Testis (tissue), 2 donors: ENCODE measurements at regions not wholly inside any gene's neighbourhood (a gene's known extent, or its start where the extent isn't known, plus 50 kb on each side); places are given as distances from the start of the nearest gene placed in this dataset.
"Not testable (repeated sequence)": the region's sequence is repeated elsewhere in the genome, so short reads cannot be mapped to it uniquely, and the experiment has no call there.

Source experiments
- DNase-seq: peaks from one replicate; pipeline ENCODE4 v3.0.0-alpha.2; 2019
- H3K27ac ChIP-seq, 2 donors: fragments of 200-600 bp; sonication (generic); one replicate each; pipeline ENCODE4 v1.5.1; 2019
- H3K27me3 ChIP-seq: fragments of 200-600 bp; sonication (generic); one replicate; pipeline ENCODE4 v1.5.1; 2019
- H3K36me3 ChIP-seq: fragments of 200-600 bp; sonication (generic); one replicate; pipeline ENCODE4 v1.5.1; 2017; ENCODE audit warnings: low read depth; ENCODE audit errors: missing control alignments
- H3K4me1 ChIP-seq: fragments of 200-600 bp; sonication (generic); one replicate; pipeline ENCODE4 v1.5.1; 2019
- H3K4me3 ChIP-seq, 2 donors: fragments of 200-600 bp; sonication (generic); one replicate each; pipeline ENCODE4 v1.5.1; 2017 to 2019
- H3K9me3 ChIP-seq: fragments of 200-600 bp; sonication (generic); one replicate; pipeline ENCODE4 v1.5.1; 2017
- CTCF ChIP-seq, 3 experiments: fragments of 450-650 bp in 2 of 3; fragments of 200-600 bp in 1 of 3; sonication (generic) in 1 of 3; IDR thresholded peaks; one replicate each; pipeline ENCODE4 v1.5.1; 2016 to 2019; ENCODE audit warnings: antibody characterized with exemption in 3 of 3, mild to moderate bottlenecking in 2 of 3, moderate library complexity in 1 of 3
- POLR2A ChIP-seq: fragments of 450-650 bp; IDR thresholded peaks from one replicate; pipeline ENCODE4 v1.6.1; 2017; ENCODE audit warnings: antibody characterized with exemption, mild to moderate bottlenecking, moderate library complexity
- WGBS, 2 donors: methylation state at CpG; one replicate each; pipeline ENCODE4 v1.1.5; 2018; 5-methylcytosine and 5-hydroxymethylcytosine counted together
- intact Hi-C: fragments of 100-400 bp; cut with DNase I; formaldehyde crosslinking; loops from one replicate; pipeline ENCODE4 v1.15.1; 2023; ENCODE audit warnings: low total_unique reads

- TF ChIP-seq POLR2A, result no peak
- TF ChIP-seq CTCF (IDR thresholded peaks at IDR 0.05), result no peak
- H3K36me3 ChIP-seq, result no peaks in the 10 kb centered on the region
- no peak overlapping the region for H3K4me3 ChIP-seq
- H3K9me3 ChIP-seq, result no peaks in the 10 kb centered on the region
- WGBS, 2 donors, result 48 to 64% methylated on average over 13 to 17 of the region's 17 CpGs
- intact Hi-C loops, result no loop called here
- no peaks in the 10 kb centered on the region for H3K27me3 ChIP-seq
- H3K4me1 ChIP-seq, result no peaks in the 10 kb centered on the region
- DNase-seq, result no peak
- H3K27ac ChIP-seq, result no peak overlapping the region
Measured at GRCh38 chr20:48359692-48360341, 468.0 kb downstream of the PREX1 start.

- 79 to 90% methylated on average over 3 to 8 of the region's 8 CpGs for WGBS, 2 donors
- H3K36me3 ChIP-seq, H3K4me3 ChIP-seq, H3K4me1 ChIP-seq, DNase-seq, intact Hi-C loops, H3K9me3 ChIP-seq, H3K27me3 ChIP-seq, H3K27ac ChIP-seq: not testable (repeated sequence)
Measured at GRCh38 chr20:48359055-48359390, 468.8 kb downstream of the PREX1 start.

- TF ChIP-seq POLR2A, result no peak
- no peak for TF ChIP-seq CTCF (IDR thresholded peaks at IDR 0.05)
- no peaks in the 10 kb centered on the region for H3K4me1 ChIP-seq
- H3K9me3 ChIP-seq, result no peaks in the 10 kb centered on the region
- no peak overlapping the region for H3K27ac ChIP-seq
- H3K4me3 ChIP-seq, result no peak overlapping the region
- H3K27me3 ChIP-seq, result no peaks in the 10 kb centered on the region
- DNase-seq, result no peak
- intact Hi-C loops, result no loop called here
- no peaks in the 10 kb centered on the region for H3K36me3 ChIP-seq
- 86 to 92% methylated on average over 11 of the region's 11 CpGs for WGBS, 2 donors
Measured at GRCh38 chr20:48358176-48359054, 469.4 kb downstream of the PREX1 start.

GRCh38 chr20:48357714-48358113 is 470.1 kb downstream of the PREX1 start:
- Histone ChIP-seq H3K4me3 (no peak overlapping the region), H3K36me3 (no peaks in the 10 kb centered on the region), H3K4me1 (no peaks in the 10 kb centered on the region), H3K9me3 (no peaks in the 10 kb centered on the region), H3K27ac (no peak overlapping the region), H3K27me3 (no peaks in the 10 kb centered on the region)
- DNase-seq, result no peak
- intact Hi-C loops, result no loop called here
- TF ChIP-seq CTCF (IDR thresholded peaks at IDR 0.05) (no peak), POLR2A (no peak)
- WGBS, 2 donors, result 77 to 88% methylated on average over 4 of the region's 4 CpGs

GRCh38 chr20:48354903-48355302 is 472.9 kb downstream of the PREX1 start:
- H3K4me1 ChIP-seq, result no peaks in the 10 kb centered on the region
- H3K4me3 ChIP-seq, result no peak overlapping the region
- 64 to 90% methylated on average over 1 of the region's 1 CpG for WGBS, 2 donors
- intact Hi-C loops, result no loop called here
- TF ChIP-seq CTCF (IDR thresholded peaks at IDR 0.05), result no peak
- no peak for TF ChIP-seq POLR2A
- H3K27me3 ChIP-seq, result no peaks in the 10 kb centered on the region
- no peaks in the 10 kb centered on the region for H3K9me3 ChIP-seq
- DNase-seq, result no peak
- H3K27ac ChIP-seq, result no peak overlapping the region
- H3K36me3 ChIP-seq, result no peaks in the 10 kb centered on the region
